ENCODE measurements at regions not wholly inside any gene's neighbourhood (a gene's known extent, or its start where the extent isn't known, plus 50 kb on each side); places are given as distances from the start of the nearest gene placed in this dataset.

DNA sequence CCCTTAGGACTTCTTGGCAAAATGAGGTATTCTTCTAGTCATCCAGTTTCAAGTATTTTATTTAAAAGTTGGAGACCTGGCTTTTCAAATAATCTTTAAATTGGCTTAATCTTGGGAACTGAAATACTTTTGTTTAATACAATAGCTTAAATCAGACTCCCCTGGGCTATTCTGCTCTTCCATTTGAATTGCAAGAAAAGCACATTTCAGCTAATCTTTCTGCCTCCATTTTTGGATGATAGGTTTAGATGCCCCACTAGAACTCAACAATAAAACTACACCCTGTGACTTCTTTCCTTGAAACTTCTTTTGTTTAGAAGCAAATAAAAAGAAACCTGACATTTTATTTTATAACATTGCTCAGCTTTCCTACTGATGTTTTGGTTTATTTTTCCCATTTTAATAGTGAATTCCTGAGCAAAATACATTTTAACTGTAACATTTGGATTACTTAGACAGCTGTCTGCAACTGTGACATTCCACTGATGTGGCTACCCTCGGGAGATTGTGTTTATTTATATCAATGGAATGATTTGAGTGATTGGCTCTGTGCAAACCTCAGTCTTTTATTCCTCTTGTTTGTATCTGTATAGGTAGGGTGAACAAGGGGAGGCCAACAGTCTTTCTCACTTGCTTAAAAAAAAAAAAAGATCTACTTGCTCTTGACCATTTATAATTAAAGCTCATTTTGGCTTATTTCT, 1045.8 kb upstream of the CNTN5 start:
- in situ Hi-C loops (cut with HindIII; ENCODE audit: low pct_unique_long_range_greater_than_20kb, low sequenced_read_pairs): no loop called here
- no peak for DNase-seq (ENCODE audit: low read depth)

DNA sequence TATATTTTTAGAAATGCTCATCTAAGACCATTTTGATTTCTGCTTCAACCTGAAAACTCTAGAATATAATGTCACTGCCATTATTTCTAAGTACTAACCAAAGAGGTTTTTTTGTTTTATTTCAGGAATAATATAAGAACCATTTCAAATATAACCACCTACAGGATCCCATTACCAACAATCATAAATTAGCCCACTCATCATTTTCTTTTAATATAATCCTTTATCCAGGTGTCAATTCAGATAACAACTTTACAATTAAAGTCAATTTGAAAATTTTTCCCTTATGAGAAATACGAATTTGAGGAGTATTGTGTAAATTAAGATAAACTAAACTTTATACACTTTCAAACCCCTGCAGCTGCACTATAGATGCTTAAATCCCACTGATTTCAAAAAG, 1043.0 kb upstream of the CNTN5 start:
- DNase-seq (ENCODE audit: low read depth): no peak
- in situ Hi-C loops (cut with HindIII; ENCODE audit: low pct_unique_long_range_greater_than_20kb, low sequenced_read_pairs): no loop called here

GRCh38 chr11:97979741-97980140, 1041.0 kb upstream of the CNTN5 start:
- DNase-seq (ENCODE audit: low read depth): no peak
- in situ Hi-C loops (cut with HindIII; ENCODE audit: low pct_unique_long_range_greater_than_20kb, low sequenced_read_pairs): no loop called here

DNA sequence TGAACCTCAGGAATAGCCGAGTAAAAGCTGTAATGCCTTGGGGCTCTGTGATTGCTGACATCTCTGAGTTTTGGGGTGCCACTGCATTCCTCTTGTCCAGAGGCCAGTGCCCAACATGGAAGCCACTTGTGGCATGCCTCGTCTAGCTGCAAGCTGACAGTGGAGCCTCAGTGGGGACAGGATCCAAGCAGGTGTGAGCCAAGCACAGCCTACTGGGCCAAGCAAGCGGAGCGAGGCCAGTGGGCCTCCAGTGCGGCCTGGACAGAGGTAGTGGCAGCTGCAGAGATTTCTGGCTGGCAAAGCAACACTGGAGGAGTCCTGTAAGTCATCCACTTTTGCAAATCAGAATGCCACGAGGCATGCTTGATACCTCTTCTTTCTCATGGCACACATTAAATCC, 1038.2 kb upstream of the CNTN5 start:
- in situ Hi-C loops (cut with HindIII; ENCODE audit: low pct_unique_long_range_greater_than_20kb, low sequenced_read_pairs): no loop called here
- DNase-seq (ENCODE audit: low read depth): no peak

GRCh38 chr11:97989121-97989520, 1031.6 kb upstream of the CNTN5 start:
- no peak for DNase-seq (ENCODE audit: low read depth)
- in situ Hi-C loops (cut with HindIII; ENCODE audit: low pct_unique_long_range_greater_than_20kb, low sequenced_read_pairs): no loop called here

GRCh38 chr11:97990162-97990920, 1030.4 kb upstream of the CNTN5 start:
- no peak for DNase-seq (ENCODE audit: low read depth)
- in situ Hi-C loops (cut with HindIII; ENCODE audit: low pct_unique_long_range_greater_than_20kb, low sequenced_read_pairs): no loop called here

DNA sequence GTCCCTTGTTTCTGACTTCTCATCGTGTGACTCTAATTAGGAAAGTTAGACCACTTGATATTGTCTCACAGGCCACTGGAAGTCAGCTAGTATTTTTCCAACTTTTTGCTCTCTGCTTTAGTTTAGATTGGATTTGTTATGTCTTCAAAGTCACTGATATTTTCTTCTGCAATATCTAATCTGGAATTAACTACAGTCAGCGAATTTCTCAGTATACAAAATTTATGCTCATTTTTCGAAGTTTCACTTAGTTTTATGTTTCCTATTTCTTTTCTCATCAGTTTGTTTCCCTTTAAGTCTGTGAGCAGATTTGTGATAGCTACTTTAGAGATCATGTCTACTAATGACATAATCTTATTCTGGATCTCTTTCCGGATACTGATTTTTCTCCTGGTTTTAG, 1027.2 kb upstream of the CNTN5 start:
- in situ Hi-C loops (cut with HindIII; ENCODE audit: low pct_unique_long_range_greater_than_20kb, low sequenced_read_pairs): no loop called here
- no peak for DNase-seq (ENCODE audit: low read depth)

DNA sequence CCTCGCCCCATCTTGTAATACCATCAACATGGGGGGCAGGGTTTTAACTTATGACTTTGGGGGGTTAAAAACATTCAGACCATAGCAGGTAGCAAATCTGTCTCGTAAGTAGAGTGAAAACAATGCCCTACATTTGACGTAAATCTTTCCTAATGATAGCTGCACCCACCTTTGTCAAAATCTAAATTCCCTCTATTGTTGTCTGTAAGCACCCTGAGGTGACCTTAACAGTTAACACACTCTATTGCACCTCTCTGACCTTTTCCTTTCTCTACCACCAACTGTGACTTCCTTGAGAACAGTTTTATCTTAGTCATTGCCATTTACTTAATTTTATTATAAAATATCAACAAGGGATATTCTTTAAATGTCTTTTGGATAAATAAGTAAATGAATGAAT, 1024.9 kb upstream of the CNTN5 start:
- in situ Hi-C loops (cut with HindIII; ENCODE audit: low pct_unique_long_range_greater_than_20kb, low sequenced_read_pairs): no loop called here
- DNase-seq (ENCODE audit: low read depth): no peak

GRCh38 chr11:97996762-97997161, 1024.0 kb upstream of the CNTN5 start:
- DNase-seq (ENCODE audit: low read depth): no peak
- in situ Hi-C loops (cut with HindIII; ENCODE audit: low pct_unique_long_range_greater_than_20kb, low sequenced_read_pairs): no loop called here

DNA sequence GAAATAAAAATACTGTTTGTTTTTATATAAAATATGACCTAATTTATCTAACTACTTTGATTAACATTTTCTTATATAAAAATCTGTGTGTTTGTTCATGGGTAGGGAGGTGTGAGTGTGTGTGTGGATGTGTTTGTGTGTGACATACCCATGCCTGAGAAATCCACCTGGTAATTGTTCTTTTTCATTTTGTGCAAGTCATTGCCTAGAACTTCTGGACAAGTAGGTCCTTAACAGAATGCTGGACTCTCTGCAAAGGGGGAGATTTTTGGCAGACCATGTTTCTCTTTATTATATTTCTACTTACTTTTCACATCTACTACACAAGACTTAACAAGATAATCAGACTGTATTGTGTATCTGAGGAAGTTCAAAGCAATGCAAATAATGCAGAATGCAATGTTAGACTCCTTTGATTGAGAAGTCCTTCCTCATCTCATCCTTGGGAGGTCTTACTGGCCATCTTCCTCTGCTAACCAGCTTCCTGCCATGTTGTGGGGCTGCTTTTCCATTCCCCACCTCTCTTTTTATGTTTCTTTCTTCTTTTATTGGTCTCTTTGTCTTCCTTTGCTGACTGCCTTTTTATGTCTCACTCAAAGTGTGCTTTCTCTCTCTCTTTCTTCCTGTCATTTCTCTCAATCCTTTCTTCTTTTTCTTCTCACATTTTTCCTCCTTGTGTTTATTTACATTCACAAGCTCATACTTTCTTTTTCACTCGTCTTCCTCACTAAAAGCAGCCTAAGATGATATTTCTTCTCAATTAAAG, 1017.0 kb upstream of the CNTN5 start:
- in situ Hi-C loops (cut with HindIII; ENCODE audit: low pct_unique_long_range_greater_than_20kb, low sequenced_read_pairs): no loop called here
- DNase-seq (ENCODE audit: low read depth): no peak

GRCh38 chr11:98007072-98007471, 1013.7 kb upstream of the CNTN5 start:
- in situ Hi-C loops (cut with HindIII; ENCODE audit: low pct_unique_long_range_greater_than_20kb, low sequenced_read_pairs): no loop called here

GRCh38 chr11:98027652-98028051, 993.1 kb upstream of the CNTN5 start:
- DNase-seq (ENCODE audit: low read depth): no peak
- in situ Hi-C loops (cut with HindIII; ENCODE audit: low pct_unique_long_range_greater_than_20kb, low sequenced_read_pairs): no loop called here

More at GRCh38 chr11:98007072-98007471, 1013.7 kb upstream of the CNTN5 start:
- DNase-seq (ENCODE audit: low read depth): no peak

GRCh38 chr11:98029832-98030231, 990.9 kb upstream of the CNTN5 start:
- in situ Hi-C loops (cut with HindIII; ENCODE audit: low pct_unique_long_range_greater_than_20kb, low sequenced_read_pairs): no loop called here
- no peak for DNase-seq (ENCODE audit: low read depth)

DNA sequence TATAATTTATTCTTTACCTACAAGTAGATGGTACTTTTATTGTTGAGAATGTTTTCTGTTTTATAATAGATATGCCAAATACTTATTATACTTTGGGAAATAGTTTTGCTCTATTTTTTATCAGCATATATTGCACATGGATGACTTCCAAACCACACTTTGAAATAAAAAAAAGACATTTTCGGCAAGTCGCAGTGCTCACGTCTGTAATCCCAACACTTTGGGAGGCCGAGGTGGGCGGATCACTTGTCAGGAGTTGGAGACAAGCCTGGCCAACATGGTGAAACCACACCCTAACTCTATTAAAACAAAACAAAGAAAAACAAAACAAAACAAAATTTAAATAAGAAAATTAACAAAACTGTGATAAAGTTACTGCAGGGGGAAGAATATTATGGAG, 983.9 kb upstream of the CNTN5 start:
- in situ Hi-C loops (cut with HindIII; ENCODE audit: low pct_unique_long_range_greater_than_20kb, low sequenced_read_pairs): no loop called here
- no peak for DNase-seq (ENCODE audit: low read depth)

DNA sequence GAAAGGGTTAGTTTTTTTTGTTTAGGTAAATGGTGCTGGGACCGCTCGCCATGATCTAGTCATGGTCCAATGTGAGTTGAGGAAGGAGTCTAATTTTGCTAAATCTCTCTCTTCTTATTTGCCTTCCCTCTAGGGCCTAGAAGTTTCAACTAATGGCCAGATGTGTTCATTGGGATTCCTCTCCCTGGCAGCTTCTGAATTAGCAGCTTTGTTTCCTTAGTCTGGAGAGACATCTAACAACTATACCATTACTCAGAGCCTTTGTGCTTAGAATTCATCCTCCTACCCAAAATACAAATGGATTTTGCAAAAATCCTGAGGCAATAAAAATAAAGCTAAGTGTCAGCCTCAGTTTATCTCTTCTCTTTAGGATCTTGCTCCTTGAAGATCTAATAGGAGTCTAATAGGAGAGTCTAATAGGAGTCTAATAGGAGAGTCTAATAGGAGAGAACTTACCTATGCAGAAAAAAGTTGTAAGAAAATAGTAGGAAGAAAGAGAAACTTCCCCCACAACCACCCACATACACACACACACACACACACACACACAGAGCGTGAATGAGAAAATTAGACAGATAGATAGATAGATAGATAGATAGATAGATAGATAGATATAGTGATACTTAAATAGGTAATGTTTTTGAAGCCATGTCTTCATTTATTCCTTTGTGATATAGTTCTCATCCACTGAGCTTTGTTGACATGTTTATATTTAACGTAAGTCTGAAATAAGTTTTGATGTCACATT, 980.5 kb upstream of the CNTN5 start:
- DNase-seq (ENCODE audit: low read depth): no peak
- in situ Hi-C loops (cut with HindIII; ENCODE audit: low pct_unique_long_range_greater_than_20kb, low sequenced_read_pairs): no loop called here

- in situ Hi-C loops (cut with HindIII; ENCODE audit: low pct_unique_long_range_greater_than_20kb, low sequenced_read_pairs): no loop called here
Measured at GRCh38 chr11:98047647-98048046, 973.1 kb upstream of the CNTN5 start.

DNA sequence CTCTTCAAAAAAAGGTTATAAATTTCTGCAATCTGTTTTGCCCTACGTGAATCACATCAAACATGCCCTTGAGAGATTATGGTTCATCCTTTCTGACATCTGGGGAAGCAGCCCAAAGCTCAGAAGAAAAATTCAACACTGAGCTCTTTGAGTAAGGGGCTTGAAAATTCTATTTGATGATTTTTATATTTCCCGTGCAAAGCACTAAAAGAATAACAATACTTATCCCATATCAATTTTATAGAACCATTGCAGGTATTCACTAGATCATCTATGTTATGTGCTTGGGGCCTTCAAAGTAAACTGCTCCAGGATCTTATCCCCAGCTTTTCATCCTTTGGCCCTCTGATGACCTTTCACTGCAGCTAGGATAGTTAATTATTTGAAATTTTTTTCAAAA, 966.9 kb upstream of the CNTN5 start:
- in situ Hi-C loops (cut with HindIII; ENCODE audit: low pct_unique_long_range_greater_than_20kb, low sequenced_read_pairs): no loop called here
- no peak for DNase-seq (ENCODE audit: low read depth)

More at GRCh38 chr11:98047647-98048046, 973.1 kb upstream of the CNTN5 start:
- no peak for DNase-seq (ENCODE audit: low read depth)

- DNase-seq (ENCODE audit: low read depth): no peak
- in situ Hi-C loops (cut with HindIII; ENCODE audit: low pct_unique_long_range_greater_than_20kb, low sequenced_read_pairs): no loop called here
Measured at GRCh38 chr11:98056945-98057344, 963.8 kb upstream of the CNTN5 start.

GRCh38 chr11:98059488-98059887, 961.3 kb upstream of the CNTN5 start:
- in situ Hi-C loops (cut with HindIII; ENCODE audit: low pct_unique_long_range_greater_than_20kb, low sequenced_read_pairs): no loop called here
- DNase-seq (ENCODE audit: low read depth): no peak

Measured in Caki2 (cell line).